Vagina (tissue), 2 donors: ENCODE measurements at regions not wholly inside any gene's neighbourhood (a gene's known extent, or its start where the extent isn't known, plus 50 kb on each side); places are given as distances from the start of the nearest gene placed in this dataset.
"Not testable (repeated sequence)": the region's sequence is repeated elsewhere in the genome, so short reads cannot be mapped to it uniquely, and the experiment has no call there.

Source experiments
- DNase-seq, 2 donors: peaks; one replicate each; pipeline ENCODE4 v3.0.0-alpha.2; 2017; ENCODE audit errors: extremely low spot score in 2 of 2
- H3K27ac ChIP-seq: fragments of 200-600 bp; sonication (generic); one replicate; pipeline ENCODE4 v1.5.1; 2019
- H3K27me3 ChIP-seq: fragments of 200-600 bp; sonication (generic); one replicate; pipeline ENCODE4 v1.5.1; 2019
- H3K36me3 ChIP-seq, 2 donors: fragments of 200-600 bp; sonication (generic); one replicate each; pipeline ENCODE4 v1.5.1; 2017 to 2019
- H3K4me1 ChIP-seq: fragments of 200-600 bp; sonication (generic); one replicate; pipeline ENCODE4 v1.5.1; 2019
- H3K4me3 ChIP-seq, 2 donors: fragments of 200-600 bp; sonication (generic); 1 replicate in 1 of 2; 2 replicates in 1 of 2; pipeline ENCODE4 v1.5.1; 2016 to 2019
- H3K9me3 ChIP-seq: fragments of 200-600 bp; sonication (generic); one replicate; pipeline ENCODE4 v1.5.1; 2019
- CTCF ChIP-seq, 3 experiments: fragments of 450-650 bp in 2 of 3; fragments of 200-600 bp in 1 of 3; sonication (generic) in 1 of 3; IDR thresholded peaks; one replicate each; pipeline ENCODE4 v1.5.1; 2017 to 2019; ENCODE audit warnings: antibody characterized with exemption in 3 of 3, mild to moderate bottlenecking in 2 of 3, moderate library complexity in 2 of 3
- POLR2A ChIP-seq, 2 donors: fragments of 450-650 bp; IDR thresholded peaks; one replicate each; pipeline ENCODE4 v1.6.1; 2017; ENCODE audit warnings: antibody characterized with exemption in 2 of 2, mild to moderate bottlenecking in 2 of 2, moderate library complexity in 2 of 2
- POLR2AphosphoS5 ChIP-seq, 2 donors: sonication (generic); formaldehyde crosslinking; IDR thresholded peaks; one replicate each; pipeline ENCODE4 v1.9.0; 2017; ENCODE audit warnings: antibody characterized with exemption in 2 of 2, mild to moderate bottlenecking in 2 of 2, low read depth in 1 of 2; ENCODE audit not compliant: insufficient read depth in 1 of 2
- intact Hi-C: fragments of 100-400 bp; cut with DNase I; formaldehyde crosslinking; loops from one replicate; pipeline ENCODE4 v1.15.1; 2023

DNA sequence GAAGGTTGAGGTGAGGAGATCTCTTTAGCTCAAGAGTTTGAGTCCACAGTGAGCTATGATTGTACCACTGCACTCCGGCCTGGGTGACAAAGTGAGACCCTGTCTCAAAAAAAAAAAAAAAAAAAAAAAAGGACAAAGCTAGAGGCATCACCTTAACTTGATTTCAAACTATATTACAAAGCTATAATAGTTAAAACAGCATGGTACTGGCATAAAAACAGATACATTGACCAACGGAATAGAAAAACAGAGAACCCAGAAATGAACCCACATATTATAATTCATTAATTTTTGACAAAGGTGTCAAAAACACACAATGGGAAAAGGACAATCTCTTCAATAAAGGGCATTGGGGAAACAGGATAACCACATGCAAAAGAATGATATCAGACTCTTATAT is 50.8 kb upstream of the MBOAT1 start:
- Histone ChIP-seq H3K27me3 (no peaks in the 10 kb centered on the region), H3K4me3 (no peak overlapping the region), H3K36me3 (no peaks in the 10 kb centered on the region), H3K9me3 (no peaks in the 10 kb centered on the region), H3K27ac (no peak overlapping the region), H3K4me1 (no peaks in the 10 kb centered on the region)
- intact Hi-C loops = no loop called here
- DNase-seq = no peak
- TF ChIP-seq CTCF (IDR thresholded peaks at IDR 0.05) = no peak
- TF ChIP-seq POLR2AphosphoS5 (IDR thresholded peaks at IDR 0.05; ENCODE audit: insufficient read depth in 1 of 2, low read depth in 1 of 2) = no peak
- no peak for TF ChIP-seq POLR2A (IDR thresholded peaks at IDR 0.05)

DNA sequence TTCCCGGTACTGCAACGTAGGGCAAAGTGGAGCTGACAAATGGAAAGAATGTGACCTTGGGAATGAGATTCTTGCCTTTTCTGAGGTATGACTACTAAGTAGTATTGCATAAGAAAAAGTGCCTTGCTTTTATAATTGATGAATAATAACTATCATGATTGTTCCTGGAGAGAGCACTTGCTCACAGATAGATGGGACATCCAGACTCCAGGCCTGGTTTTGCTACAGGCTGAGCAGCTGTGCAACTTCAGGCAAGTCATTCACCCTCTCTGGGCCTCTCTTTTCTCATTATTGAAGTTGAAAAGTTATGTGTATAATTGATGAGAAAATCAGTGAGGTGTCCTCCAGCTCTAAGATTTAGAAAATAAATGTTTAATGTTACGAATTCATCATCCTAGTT is 53.6 kb upstream of the MBOAT1 start:
- Histone ChIP-seq H3K4me3 (no peak overlapping the region), H3K9me3 (no peaks in the 10 kb centered on the region), H3K4me1 (no peaks in the 10 kb centered on the region), H3K27ac (no peak overlapping the region), H3K36me3 (no peaks in the 10 kb centered on the region), H3K27me3 (no peaks in the 10 kb centered on the region)
- TF ChIP-seq POLR2AphosphoS5 (IDR thresholded peaks at IDR 0.05; ENCODE audit: insufficient read depth in 1 of 2, low read depth in 1 of 2) (no peak), CTCF (IDR thresholded peaks at IDR 0.05) (no peak), POLR2A (IDR thresholded peaks at IDR 0.05) (no peak)
- DNase-seq = no peak
- intact Hi-C loops = no loop called here

DNA sequence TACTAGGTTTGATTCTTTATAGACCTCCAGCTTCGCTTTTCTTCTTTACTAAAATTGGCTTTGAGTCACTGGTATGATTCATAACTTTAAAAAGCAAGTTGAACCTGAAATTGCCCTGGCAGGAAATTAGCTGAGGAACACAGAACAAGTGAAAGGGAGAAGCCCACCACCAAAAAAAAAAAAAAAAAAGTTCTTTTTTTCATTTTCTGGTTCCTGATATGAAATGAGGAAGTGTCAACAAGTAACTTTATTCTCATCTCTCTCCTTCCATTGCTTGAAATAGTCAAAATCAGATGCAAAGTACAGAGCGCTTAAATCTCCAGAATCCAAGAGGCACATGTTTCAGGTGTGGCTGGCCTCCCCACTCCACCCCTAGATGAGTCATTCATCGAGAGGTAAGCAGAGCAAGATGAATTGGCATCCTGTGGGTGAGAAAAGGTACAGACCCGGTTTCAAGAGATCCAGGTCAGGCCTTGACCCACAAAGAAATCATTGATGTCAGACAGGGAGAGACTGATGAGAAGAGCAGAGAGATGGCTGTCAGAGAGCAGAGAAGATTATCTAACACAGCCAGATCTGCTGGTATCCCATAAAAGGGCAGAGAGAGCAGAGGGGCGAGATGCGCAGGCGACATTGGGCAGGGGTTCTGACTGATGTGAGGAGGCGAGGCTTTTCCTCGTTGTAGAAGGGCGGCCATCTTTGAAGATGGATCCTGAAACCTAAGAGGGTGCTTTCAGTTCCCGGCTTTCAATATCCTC is 54.8 kb upstream of the MBOAT1 start:
- H3K4me3 ChIP-seq = no peak overlapping the region
- no peaks in the 10 kb centered on the region for H3K9me3 ChIP-seq
- TF ChIP-seq POLR2A (IDR thresholded peaks at IDR 0.05) (no peak), CTCF (IDR thresholded peaks at IDR 0.05) (no peak), POLR2AphosphoS5 (IDR thresholded peaks at IDR 0.05; ENCODE audit: insufficient read depth in 1 of 2, low read depth in 1 of 2) (no peak)
- DNase-seq = no peak
- no peaks in the 10 kb centered on the region for H3K27me3 ChIP-seq
- no peaks in the 10 kb centered on the region for H3K4me1 ChIP-seq
- intact Hi-C loops = no loop called here
- no peak overlapping the region for H3K27ac ChIP-seq
- no peaks in the 10 kb centered on the region for H3K36me3 ChIP-seq

DNA sequence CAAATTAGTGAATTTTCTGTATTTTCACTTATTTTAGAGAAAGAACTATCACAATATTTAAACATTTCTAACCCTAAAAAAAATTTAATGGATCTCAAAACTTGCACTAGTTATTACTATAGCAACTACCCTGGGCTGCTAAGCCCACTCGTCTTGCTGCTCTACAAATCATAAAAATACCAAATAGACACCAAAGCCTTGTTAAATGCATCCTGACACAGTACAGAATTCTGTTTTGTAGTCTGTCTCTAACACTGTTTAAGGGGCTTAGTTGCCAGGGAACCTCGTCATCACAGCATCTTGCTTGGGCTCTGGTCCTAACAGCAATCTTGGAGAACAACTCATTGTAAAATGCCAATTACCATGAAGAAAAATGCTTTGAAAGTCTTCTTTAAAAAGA is 56.9 kb upstream of the MBOAT1 start:
- Histone ChIP-seq H3K4me1 (no peaks in the 10 kb centered on the region), H3K9me3 (no peaks in the 10 kb centered on the region), H3K4me3 (no peak overlapping the region), H3K27ac (no peak overlapping the region), H3K36me3 (no peaks in the 10 kb centered on the region), H3K27me3 (no peaks in the 10 kb centered on the region)
- no peak for TF ChIP-seq POLR2AphosphoS5 (IDR thresholded peaks at IDR 0.05; ENCODE audit: insufficient read depth in 1 of 2, low read depth in 1 of 2)
- intact Hi-C loops = no loop called here
- no peak for DNase-seq

DNA sequence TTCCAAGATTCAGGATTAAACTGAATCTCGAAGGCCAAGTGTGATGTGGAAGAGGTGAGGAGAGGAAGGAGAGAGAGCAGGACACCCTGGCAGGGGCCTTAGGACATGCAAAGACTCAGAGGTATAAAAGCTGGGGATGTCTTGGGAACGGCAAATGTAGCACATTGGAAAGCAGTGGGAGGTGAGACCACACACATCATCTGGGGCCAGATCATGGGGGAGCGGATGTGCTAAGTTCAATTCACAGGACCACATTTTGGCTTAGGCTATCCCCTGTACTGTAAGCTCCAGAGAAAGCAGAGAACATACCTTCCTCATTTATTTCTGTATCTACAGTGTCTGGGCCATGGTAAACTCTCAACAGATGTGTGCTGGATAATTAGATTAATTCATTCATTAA is 59.5 kb upstream of the MBOAT1 start:
- Histone ChIP-seq H3K27me3 (no peaks in the 10 kb centered on the region), H3K27ac (no peak overlapping the region), H3K4me3 (no peak overlapping the region), H3K36me3 (no peaks in the 10 kb centered on the region), H3K4me1 (no peaks in the 10 kb centered on the region), H3K9me3 (no peaks in the 10 kb centered on the region)
- TF ChIP-seq POLR2AphosphoS5 (IDR thresholded peaks at IDR 0.05; ENCODE audit: insufficient read depth in 1 of 2, low read depth in 1 of 2) = no peak
- intact Hi-C loops = no loop called here
- no peak for DNase-seq

DNA sequence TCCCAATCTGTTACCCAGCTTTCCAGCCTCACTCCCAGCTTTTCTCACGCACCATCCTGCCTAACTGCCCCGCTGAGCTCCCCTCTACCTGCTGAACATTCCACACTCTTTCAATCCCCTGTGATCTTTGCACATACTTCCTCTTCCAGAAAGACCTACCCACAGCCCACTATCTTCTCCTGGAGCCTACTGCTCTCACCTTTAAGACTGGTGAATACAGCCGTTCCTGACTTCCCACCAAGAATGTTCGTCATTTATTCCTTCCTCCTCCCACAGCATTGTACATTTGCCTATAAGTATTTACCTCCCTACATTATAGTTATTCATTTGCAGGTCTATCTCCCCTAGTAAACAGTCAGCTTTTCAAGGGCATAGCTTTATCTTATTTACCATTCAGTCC is 61.9 kb upstream of the MBOAT1 start:
- Histone ChIP-seq H3K4me1 (no peaks in the 10 kb centered on the region), H3K36me3 (no peaks in the 10 kb centered on the region), H3K27ac (no peak overlapping the region), H3K4me3 (no peak overlapping the region), H3K27me3 (no peaks in the 10 kb centered on the region), H3K9me3 (no peaks in the 10 kb centered on the region)
- no peak for DNase-seq
- TF ChIP-seq POLR2A (IDR thresholded peaks at IDR 0.05) (no peak), CTCF (IDR thresholded peaks at IDR 0.05) (no peak), POLR2AphosphoS5 (IDR thresholded peaks at IDR 0.05; ENCODE audit: insufficient read depth in 1 of 2, low read depth in 1 of 2) (no peak)
- intact Hi-C loops = no loop called here

- H3K4me3 ChIP-seq, intact Hi-C loops, H3K27me3 ChIP-seq, DNase-seq, H3K4me1 ChIP-seq, H3K36me3 ChIP-seq, H3K9me3 ChIP-seq, H3K27ac ChIP-seq: not testable (repeated sequence)
Observed at GRCh38 chr6:20275837-20276236, 63.6 kb upstream of the MBOAT1 start.

DNA sequence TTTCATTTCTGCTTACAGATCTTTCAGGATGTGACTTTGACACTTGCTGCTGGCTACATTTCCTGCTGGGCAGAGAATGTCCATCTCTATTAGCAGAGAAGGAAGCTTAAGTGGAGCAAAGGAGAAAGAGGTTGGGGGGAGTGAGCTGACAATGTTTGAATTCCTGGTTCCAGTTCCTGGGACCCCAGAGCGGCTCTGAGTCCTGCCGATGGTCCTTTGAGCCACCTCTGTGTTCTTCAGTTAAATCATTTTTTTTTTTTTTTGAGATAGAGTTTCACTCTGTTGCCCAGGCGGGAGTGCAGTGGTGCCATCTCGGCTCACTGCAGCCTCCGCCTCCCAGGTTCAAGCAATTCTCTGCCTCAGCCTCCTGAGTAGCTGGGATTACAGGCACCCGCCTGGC is 65.5 kb upstream of the MBOAT1 start:
- H3K27ac ChIP-seq, H3K36me3 ChIP-seq, intact Hi-C loops, H3K4me3 ChIP-seq, DNase-seq, H3K4me1 ChIP-seq, H3K9me3 ChIP-seq, H3K27me3 ChIP-seq: not testable (repeated sequence)
